ENCODE measurements at regions not wholly inside any gene's neighbourhood (a gene's known extent, or its start where the extent isn't known, plus 50 kb on each side); places are given as distances from the start of the nearest gene placed in this dataset.

DNA sequence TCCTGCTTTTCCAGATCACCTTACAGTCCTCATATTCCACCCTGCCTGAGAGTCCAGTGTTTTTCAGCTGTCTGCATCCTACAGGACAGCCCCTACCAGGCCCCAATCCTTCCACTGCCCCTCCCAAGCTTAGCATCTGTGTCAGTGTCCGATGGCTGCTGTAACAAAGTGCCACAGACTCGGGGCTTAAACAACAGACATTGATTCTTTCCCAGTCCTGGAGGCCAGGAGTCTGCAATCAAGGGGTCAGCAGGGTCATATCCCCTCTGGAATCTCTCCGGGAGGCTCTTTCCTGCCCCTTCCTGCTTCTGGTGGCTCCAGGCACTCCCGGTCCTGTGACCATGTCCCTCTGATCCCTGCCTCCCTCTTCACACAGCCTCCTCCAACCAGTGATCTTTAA lies 396.6 kb upstream of the MAP3K7 start:
- no peak for DNase-seq

DNA sequence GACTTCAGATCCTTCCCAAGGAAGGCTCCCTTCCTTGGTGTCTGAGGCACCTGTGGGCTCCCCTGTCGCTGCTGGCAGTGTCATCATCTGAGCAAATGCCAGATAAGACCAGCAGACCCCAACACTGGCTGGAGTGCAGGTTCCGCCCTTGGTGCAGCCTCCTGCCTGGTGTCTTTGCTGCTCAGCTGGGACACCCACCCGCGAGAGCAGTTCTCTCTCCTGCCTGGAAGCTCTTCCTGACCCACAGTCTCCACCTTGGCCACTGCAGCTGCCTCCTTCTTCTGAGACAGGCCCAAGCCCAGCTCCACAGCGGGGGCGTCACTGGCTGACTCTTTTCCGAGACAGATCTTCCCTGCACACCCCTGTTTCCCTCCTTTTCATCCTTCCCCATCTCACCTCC lies 395.7 kb upstream of the MAP3K7 start:
- DNase-seq: no peak

DNA sequence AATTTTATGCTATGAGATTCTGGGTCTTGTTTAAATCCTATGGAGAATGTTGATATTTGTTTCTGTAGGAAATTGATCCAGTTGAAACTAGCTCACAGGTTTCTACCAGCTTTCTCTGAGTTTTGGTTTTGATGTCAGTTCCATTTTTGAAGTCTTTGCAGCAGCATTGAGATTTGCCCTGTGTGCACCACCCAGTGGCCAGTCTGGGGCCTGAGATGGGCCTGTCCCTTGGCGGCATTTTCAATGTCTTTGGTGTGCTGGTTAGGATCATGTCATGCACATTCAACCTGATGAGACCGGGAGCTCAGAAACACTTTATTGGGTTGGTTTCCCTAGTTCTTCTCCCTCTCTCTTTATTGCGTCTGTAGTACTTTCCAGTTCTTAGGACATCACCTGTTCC lies 395.2 kb upstream of the MAP3K7 start:
- no peak for DNase-seq

DNA sequence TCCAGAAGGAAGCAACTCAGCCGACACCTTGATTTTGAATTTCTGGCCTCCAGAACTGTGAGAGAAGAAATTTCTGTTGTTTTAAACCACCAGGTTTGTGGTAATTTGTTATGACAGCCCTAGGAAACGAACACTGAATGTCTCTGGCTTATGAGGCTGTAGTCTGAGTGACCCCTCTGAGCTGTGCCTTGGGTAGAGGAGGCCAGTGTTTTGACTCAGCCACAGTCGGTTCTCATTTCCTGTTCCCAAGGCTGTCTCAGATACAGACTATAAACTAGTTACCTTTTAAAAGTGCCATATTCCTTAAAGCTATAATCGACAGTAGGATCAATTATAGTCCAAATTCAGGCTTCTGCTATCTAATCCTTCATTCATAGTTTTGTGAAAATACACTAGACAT lies 391.2 kb upstream of the MAP3K7 start:
- DNase-seq: no peak

DNA sequence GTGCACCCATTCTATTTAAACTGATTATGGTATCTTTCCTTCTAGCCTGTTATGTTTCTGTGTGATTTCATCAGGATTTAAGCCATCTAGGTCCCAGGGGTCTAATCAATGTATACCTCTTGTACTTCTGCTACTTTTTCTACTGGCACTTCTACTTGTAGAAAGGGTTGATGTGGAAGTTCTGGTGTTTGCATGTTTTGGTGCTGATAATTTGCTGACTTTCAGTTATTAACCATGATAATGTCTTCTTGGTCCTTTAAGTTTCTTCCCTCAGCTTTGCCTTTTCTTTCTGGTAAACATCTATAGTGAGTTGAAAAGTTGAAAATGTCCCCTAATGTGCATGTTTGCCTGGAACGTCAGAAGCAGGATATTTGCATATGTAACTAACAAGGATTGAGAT lies 390.6 kb upstream of the MAP3K7 start:
- DNase-seq: no peak

DNA sequence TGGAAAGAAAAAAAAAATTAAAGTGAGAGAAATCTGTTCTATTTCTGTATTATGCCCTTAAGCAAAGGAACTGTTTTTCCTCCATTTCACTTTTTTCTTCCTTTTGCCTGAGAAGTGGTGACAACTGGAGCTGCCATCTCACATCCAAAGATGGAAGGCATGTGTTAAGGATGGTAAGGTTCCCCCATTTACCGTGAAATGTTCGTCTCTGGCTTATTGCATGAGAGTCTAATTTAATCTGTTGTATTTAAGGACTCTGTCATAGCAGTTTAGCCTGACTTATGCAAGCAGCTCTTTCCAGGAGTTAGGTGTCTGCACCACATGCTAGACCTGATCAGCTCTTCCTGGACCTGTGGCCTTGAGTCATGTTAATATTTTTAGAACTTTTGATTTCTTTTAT lies 389.5 kb upstream of the MAP3K7 start:
- no peak for DNase-seq

DNA sequence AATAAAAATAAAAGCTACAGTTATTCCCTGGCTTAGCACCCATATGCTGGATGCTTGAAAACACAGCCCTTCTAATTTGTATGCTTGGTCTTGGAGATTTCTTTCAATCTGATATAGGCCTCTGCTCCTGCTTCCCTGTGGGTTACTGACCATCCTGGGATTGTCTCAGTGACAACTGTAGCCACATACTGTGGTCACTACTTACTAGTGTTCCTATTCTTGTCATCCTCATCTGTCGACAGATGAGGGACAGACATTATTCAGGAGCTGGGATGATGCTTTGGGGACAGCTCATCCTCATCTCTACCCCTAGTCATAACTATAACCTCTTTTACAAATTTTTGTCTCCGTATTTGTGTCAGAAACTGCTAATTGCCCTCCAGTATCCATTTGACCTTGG lies 388.9 kb upstream of the MAP3K7 start:
- no peak for DNase-seq

DNA sequence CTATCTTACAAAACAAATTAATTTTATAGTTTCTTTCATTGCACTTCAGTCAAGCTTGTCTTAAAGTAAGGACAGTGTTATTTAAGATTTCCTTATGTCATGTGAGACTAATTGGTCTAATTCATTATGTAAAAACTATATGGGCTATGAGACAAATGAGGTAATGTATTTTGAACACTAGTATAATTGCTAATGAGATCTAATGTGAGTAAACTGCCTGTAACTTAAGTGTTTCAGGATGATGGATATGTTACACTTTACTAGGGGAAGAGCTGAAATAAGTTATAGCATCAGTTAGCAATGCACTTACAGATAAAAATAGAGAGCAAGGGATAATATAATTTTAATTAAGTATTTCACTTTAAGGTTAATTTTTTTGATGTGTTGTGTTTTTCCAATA lies 386.3 kb upstream of the MAP3K7 start:
- no peak for DNase-seq

DNA sequence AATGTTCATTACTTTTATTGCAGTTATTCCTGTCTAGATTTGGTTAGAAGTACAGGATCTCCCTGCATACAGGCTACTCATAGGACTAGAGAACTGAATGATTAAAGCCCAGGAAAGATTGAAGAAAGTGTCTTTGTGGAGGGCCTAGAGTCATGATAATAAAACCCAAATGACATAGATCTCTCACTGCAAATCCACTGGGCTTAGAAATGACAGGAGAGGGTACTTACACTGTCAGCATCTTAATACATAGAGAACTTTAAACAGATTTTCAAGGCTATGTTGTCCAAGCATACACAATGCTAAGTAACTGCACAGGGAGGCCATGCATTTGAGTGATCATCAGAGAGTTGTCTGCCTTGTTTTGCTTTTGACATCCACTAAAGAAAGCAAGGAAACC lies 383.8 kb upstream of the MAP3K7 start:
- DNase-seq: no peak

DNA sequence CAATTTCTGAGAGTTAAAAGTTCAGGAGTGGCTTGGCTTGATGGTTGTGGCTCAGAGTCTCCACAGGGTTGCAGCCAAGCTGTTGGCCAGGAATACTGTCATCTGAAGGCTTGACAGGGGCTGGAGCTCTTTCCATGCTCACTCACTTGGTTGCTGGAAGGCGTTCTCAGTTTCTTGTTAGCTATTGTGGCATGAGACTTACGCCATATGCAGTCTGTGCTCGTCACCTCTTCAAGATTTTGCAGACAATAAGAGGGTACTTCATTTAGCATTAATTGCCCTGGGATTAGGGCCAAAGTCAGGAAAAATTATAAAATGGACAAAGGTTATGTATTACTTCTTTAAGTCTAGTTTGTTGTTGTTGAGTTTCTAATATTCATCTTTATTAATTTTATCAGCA lies 380.6 kb upstream of the MAP3K7 start:
- DNase-seq: no peak

DNA sequence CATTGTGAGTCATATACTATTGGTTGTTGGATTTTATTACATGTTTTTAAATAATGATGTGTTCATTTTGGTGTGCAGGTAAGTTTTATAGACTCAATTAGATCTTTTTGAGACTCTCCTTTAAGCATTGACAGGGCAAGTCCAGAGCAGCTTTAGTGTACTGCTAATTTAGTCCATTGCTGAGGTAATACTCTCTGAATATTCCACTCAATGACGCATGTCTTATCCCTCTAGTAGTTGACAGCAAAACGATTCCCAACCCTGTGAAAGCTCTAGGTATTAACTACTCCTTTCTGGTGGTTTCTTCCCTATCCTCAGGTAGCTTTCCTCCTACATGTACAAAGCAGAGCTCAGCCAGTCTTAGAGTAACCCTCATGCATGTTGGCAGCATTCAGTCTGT lies 373.5 kb upstream of the MAP3K7 start:
- no peak for DNase-seq

DNA sequence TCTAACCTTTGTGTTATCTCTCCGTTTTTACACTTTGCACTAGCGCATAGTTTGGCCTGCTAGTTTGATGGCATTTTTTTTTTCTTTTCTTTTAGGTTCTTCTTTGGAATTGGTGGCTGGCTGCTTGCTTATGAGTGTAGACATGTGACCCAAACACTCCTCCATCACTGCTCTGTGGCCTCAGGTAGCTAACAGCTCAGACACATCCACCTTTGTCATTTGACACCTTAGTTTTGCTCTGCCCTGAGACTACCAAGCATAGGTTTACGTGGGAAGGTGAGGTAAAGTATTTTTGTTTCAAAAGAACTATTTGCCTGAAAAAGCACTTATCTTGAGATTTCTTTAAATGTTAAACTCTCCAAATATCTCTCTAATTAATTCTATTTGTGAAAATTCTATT lies 368.4 kb upstream of the MAP3K7 start:
- no peak for DNase-seq

DNA sequence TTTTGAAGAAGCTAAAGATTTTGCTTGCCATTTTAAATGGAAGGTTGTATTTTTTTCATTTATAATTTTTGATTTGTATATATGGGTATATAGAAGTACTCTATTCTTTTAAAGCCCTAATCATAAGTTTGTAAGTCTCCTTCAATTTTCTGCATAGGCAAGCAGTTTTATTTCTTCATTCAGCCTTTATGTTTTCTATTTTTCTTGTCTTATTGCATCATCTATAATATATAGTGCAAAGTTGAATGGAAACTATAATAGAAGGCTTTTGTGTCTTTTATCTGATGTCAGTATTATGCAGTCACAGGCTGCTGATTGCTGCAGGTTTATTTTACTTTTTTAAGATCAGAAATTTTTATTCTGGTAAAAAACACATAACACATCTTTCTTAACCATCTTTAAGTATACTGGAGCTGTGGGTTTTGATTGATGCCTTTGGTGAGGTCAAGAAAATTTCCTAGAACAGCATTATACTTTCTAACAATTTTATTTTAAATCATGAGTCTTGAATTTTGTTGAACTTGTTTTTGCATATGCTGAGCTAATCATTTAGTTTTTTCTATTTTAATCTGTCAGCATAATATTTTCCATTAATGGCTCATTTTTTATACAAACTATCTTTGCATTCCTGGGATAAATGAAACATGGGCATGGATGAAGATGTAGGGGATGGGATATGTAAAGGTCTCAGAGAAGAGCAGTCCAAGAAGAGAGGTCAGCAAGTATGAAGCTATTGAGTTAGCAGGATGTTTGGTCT lies 366.7 kb upstream of the MAP3K7 start:
- no peak for DNase-seq

DNA sequence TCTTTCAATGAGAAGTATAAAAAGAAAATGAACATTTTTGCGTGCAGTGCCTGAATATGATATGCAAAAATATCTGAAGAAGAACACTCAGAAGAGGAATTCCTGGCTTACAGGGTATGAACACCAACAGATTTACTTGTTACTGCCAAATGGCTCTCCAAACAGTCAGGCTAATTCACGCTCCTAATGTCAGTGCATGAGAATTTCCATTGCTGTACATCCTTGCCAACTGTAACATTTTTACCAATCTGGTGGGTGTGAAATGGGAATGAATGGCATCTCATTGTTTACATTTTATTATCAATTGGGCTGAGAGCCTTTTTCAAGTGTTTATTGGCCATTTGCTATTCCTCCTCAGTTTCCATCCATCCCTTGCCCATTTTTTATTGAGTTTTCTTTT lies 365.3 kb upstream of the MAP3K7 start:
- no peak for DNase-seq

DNA sequence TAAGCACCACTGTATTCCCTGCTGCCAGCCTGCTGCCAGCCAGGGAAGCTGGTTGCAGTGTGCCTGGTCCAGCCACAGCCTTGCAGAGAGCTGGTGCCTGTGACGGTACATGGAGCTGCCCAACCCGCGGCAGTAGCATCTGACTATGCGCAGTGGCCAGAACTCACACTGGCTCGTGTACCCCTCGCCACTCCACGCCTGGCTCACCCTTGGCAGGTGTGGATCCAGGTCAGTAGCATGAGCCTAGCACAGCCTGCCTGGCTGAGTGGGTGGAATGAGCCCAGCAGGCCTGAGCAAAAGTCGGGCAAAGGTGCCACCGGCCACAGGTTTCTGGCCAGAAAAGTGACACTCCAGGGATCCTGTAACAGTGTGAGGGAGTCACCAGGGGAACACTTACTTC lies 361.7 kb upstream of the MAP3K7 start:
- DNase-seq: no peak

DNA sequence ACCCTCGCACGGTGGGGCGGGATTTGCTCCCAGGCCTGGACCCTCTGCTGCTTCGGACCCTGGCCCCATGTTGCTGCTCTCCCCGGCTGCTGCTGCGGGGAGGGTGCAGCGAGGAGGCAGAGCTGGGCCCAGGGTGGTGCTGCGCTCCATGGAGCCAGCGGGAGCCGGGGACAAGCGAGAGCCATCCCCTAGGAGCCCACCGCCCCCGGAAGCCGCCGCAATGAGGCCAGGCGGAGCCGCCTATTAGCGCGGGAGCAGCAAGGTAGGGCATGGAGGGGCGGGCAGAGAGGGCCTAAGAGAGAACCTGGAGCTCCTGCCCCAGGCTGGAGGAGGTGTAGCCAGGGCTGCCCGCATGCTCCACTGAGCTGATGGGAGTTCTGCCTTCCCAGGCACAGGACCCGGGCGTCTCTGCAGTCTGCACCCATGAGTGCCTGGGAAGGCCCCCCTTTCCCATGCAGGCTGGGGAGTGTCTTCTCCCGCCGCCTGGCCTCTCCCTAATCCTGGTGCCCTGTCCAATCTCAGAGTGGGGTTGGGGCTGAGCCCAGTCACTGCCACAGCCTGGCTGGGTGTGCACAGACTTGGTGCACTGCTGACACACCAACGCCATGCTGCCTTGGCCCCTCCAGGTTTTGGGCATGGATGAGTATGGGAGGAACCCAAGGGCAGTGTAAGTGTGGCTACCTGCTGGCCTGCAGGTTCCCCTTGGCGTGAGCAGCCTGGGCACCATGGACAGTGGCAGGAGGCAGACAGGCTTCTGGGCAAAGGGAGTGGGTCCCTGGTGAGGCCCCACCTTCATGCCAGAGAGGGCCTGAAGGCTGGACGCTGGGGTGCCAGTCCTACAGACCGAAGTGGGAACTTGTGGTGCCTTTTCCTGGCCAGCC lies 360.6 kb upstream of the MAP3K7 start:
- no peak for DNase-seq

DNA sequence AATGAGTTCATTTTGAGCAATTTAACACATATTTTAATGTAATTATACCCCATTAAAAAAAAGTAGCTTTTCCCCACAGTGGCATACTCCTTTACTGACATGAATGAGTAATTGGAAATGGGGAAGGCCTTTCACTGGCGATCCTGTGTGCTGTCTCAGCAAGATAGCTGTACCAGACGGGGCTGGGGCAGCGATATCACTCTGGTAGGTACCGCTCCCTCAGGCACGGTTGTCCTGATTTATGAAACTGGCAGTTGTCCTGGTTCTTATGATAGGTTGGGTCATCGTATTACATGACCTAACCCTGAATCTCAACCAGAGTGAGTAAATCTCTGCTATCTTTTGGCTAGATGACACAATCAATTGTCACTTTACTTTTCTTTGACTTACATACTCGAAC lies 355.0 kb upstream of the MAP3K7 start:
- DNase-seq: no peak

DNA sequence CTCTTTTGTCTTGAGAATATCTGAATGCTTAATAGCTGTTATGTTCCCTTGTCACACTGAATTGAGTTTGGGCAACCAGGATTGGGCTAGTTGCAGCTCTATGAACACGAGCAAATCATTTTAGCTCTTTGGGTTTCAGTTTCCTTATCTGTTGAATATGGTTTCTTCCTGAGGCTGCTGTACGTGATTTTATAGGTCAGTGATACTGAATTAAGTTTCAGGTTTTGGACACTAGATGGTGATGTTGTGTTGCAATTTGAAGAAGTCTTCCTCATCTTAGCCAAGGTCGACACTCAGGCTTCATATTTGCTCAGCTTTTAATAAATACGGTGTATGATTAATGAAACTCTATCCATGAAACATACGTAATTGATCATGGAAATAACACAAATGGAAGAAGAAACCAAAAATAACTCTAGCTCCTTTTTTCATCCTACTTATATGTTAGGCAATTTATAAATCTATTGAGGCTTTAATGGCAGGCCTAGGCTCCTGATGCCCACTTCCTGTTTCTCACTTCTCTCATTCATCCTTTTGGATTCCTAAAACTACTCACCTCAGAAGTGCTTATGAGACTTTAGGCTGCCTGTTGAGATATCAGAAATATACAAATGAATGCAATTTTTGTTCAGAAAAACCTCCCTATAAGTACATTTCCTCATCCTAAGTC lies 354.1 kb upstream of the MAP3K7 start:
- no peak for DNase-seq

DNA sequence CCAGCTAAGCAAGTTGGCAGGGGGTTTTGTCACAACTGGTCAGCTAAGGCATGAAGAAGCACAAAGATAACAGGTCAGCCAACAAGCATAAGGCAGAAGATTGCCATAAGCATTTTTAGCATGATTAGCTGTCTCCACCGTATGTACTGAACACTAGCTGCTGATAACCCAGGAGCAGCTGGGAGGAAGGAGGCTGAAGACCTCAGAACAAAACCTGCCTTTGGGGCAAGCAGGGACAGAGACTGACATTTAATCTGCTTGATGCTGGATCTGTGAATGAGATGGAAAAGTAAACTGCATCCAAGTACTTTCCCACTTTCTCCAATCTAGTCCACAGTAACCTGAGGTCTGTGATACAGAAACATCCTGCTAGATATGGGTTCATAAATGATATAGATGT lies 353.0 kb upstream of the MAP3K7 start:
- DNase-seq: no peak

DNA sequence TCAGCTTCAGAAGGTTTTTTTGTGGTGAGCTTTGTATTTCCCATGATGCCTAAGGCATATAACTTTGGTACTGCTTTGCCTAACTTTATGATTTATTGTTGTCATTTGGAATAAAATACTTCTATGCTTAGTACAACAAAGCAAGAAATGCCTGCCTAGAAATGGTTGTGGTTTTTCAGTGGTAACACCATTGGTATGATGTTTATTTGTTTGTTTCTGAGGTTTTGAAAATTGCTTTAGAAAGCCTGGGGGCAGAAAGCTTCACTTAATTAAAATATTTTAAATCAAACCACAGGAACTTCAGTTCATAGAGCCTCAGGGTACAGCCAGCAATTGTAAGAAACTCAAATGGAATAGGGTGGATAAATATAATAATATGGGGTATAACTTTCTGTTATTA lies 351.2 kb upstream of the MAP3K7 start:
- no peak for DNase-seq

DNA sequence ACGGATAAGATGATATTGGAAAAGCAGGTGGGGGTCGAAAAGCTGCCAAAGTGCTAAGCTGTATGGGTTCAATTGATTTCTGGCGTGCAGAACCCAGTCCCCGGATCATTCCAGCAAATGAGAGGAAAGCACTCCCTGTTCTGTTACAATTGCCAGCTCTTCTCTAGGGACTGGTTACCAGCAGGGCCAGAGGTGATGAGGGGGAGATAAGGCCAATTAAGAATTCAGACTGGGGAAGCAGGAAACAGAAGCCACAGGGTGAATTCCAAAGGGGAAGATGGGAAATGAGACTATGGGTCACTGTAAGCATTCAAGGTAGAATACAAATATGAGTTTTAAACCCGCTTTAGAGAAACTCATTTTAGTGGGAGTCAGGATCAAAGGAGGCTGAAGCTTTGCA lies 349.4 kb upstream of the MAP3K7 start:
- no peak for DNase-seq

DNA sequence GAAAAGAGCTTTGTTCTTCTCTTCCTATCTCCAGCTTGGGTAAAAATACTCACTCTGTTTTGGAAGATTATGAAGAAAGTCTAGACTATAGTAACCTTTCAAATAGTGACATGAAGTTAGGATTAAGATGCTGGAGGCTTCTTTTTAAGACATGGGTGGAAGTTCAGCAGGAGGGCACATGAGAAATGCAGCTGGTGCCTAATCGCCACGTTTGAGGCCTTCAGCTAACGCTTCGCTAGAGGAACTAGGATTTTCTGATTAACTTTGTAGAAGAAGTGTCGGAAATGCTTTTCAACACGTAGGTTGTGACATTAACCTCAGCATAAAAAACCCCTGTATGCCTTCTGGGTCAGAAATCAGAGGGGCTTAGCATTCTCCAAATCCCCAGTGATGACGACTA lies 348.1 kb upstream of the MAP3K7 start:
- DNase-seq: no peak

DNA sequence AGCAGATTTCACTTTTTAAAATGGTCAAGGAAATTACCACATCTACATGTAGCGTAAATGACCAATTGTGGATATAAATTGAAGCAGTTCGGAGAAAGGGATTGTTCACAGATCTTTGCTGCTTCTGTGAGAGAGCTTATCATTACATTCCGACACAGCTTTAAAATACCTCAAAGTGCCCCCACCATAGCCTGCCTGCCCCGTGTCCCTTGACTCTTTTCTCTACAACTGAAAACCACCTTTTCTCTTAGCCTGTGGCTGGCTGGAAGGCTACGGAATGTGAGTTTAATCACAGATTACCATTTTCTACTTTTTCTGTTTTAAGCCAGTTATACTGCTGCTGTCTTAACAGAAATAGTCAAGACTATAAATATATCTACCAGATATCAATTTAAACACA lies 347.2 kb upstream of the MAP3K7 start:
- DNase-seq: no peak

DNA sequence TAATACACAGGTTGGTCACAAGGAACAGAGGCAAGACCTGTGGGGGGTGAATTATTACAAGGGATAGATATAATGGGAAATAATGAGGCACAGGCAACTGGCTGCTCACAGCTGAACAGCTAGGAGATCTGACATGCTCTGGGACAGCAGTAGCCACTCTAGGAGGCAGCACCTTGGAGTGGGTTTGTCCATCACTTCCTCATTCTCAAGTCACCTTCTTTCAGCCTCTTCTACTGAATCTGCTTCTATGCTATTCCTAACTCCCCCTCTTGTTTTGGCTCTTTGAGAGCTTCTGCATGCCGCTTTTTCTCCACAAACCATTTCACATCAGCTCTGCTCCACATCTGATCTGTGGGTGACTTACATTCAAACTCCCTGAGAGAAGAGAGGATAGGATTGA lies 345.5 kb upstream of the MAP3K7 start:
- no peak for DNase-seq
